ENCODE measurements at regions not wholly inside any gene's neighbourhood (a gene's known extent, or its start where the extent isn't known, plus 50 kb on each side); places are given as distances from the start of the nearest gene placed in this dataset.

- DNase-seq (ENCODE audit: low spot score), result no peak
These were observed 135.7 kb downstream of the DSEL start for GRCh38 chr18:67380867-67381266.

GRCh38 chr18:67379981-67380380 is 136.5 kb downstream of the DSEL start:
- DNase-seq (ENCODE audit: low spot score), result no peak

GRCh38 chr18:67376372-67376771 is 140.1 kb downstream of the DSEL start:
- DNase-seq (ENCODE audit: low spot score), result no peak

- DNase-seq (ENCODE audit: low spot score), result no peak
These were observed 142.9 kb downstream of the DSEL start for GRCh38 chr18:67373636-67374035.

- DNase-seq (ENCODE audit: low spot score), result no peak
These were observed 149.0 kb downstream of the DSEL start for GRCh38 chr18:67367540-67367939.

DNA sequence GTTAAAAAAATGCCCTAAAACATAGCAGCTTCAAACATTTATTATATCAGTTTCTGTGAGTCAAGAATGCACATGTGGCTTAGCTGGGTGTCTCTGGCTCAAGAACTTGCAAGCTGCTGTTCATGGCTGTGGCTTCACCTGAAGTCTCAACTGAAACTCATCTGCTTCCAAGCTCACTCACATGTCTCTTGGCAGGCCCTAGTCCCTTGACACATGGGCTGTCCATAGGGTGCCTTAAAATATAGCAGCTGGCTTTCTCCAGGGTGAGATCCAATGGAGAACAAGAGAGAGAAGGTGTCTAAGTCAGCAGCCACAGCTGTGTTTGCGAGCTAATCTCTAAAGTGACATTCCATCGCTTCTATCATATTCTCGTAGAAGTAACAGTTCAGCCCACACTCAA is 152.8 kb downstream of the DSEL start:
- DNase-seq (ENCODE audit: low spot score), result no peak

GRCh38 chr18:67362906-67363305 is 153.6 kb downstream of the DSEL start:
- DNase-seq (ENCODE audit: low spot score), result no peak

GRCh38 chr18:67359873-67360838 is 156.4 kb downstream of the DSEL start:
- peak; percentile 59 for DNase-seq (ENCODE audit: low spot score)

- no peak for DNase-seq (ENCODE audit: low spot score)
These were observed 157.6 kb downstream of the DSEL start for GRCh38 chr18:67358947-67359346.

DNA sequence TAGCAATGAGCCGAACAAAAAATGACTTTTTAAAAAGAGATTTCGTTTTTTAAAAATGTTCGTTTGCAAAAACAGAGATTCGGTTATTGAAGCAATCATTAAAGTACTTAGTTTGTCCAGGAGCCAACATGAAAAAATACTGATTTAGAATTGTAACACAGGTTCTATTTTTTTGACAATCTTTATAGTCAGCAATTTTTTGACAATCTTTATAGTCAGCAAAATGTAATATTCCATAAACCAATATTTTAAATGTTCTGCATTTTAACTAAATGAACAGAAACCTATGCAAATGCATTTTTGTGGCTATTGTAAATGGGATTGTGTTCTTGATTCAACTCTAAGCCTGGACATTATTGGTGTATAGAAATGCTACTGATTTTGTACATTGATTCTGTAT is 161.8 kb downstream of the DSEL start:
- DNase-seq (ENCODE audit: low spot score), result no peak

DNA sequence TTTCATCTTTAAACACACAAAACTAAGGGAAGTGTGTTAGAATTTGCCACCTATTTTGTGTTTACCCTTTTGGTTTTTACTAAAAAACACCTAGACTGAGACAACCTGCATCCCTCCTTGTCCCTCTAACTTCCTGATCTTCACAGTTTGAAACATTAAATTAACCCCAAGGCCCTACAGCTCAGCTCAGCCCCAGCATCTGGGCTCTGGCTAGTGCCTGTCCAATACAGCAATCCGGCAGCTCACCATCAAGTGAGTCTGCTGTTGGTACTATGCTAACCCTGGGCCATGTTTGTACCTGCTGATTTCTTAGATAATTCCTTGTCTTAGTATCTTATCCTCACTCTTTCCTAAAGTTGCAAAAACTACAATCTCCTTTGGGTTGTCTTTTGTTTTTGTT is 162.4 kb downstream of the DSEL start:
- DNase-seq (ENCODE audit: low spot score), result no peak

DNA sequence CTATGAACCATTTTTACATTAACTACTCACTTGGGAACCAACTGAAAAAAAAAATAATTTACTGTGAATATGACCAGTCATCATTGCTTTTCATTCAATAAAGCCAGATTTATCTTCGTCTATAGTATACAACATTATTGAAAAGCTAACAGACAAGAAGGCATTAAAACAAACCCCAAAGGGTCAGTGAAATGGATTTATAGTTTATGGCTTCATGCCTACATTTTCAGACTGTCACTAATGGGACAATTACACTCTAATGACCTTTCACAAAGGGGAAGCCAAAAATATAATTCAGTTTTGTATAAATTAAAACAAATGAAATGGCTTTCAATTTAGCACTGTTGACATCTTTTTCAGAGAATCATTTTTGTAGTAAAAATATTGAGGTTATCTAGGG is 169.1 kb downstream of the DSEL start:
- DNase-seq (ENCODE audit: low spot score), result no peak

DNA sequence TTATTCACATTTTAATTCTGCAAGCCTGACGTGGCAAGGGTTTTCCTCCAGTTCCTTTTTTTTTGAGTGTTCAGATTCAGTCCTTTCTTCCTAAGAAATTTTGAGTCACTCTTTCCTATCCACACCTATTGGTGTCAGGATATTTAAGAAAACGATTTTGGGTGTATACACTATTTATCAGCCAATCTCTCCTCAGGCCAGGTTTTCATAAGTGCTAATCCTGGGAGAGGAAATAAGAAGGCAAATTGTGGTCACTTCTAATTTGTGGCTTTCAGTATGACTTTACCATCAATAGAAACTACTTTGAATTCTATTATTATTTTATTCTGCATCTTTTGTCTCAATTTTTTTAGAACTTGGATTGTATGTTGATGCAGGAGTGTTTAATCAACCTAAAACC is 174.4 kb downstream of the DSEL start:
- no peak for DNase-seq (ENCODE audit: low spot score)

DNA sequence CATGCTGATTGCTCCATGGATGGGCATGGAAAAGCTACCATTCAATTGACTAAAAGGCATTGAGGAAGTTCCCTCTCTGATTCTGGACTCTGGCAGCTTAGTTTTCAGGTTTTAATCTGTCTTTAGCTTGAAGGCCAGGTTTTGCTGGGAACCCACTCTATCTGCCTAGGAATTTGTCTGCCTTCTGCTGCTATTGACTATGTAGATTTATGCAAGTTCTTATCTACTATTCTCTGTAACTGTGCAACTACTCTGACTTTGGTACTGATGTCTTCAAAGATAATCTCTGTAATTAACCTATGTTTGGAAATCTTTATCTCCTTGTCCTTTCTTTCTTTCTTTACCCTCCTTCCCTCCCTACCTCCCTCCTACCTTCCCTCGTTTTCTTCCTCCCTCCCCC is 178.8 kb downstream of the DSEL start:
- no peak for DNase-seq (ENCODE audit: low spot score)

DNA sequence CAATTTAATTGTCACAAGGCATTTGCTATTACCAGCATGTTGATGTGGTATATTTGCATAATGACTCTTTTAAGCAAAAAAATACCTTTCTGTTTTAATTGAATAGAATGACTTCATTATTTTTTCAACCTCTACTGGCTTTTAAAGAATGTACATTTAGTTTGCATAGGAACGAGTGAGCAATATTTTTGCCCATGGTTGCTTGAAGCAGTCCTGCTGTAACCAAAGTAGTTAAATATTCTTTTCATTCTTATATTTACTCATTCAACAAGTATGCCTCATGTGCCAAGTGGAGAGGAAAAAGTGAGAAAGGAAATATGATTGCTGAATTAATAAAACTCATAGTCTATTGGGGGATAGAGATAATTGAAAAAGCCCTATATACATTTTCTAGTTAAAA is 184.7 kb downstream of the DSEL start:
- no peak for DNase-seq (ENCODE audit: low spot score)

DNA sequence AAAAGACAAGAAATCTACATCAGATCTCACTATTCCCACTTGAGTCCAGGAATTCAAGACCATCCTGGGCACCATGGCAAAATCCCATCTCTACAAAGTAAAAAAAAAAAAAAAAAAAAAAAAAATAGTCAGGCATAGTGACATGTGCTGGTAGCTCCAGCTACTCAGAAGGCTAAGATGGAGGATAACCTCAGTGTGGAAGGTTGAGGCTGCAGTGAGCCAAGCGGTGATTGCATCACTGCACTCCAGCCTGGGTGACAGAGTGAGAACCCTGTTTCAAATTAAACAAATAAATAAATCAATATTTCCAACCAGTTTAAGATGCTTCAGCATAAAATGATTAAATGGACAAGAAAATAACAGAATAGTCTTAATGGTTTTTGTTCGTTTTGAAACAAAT is 197.4 kb downstream of the DSEL start:
- no peak for DNase-seq (ENCODE audit: low spot score)

- no peak for DNase-seq (ENCODE audit: low spot score)
These were observed 197.9 kb downstream of the DSEL start for GRCh38 chr18:67318651-67319050.

DNA sequence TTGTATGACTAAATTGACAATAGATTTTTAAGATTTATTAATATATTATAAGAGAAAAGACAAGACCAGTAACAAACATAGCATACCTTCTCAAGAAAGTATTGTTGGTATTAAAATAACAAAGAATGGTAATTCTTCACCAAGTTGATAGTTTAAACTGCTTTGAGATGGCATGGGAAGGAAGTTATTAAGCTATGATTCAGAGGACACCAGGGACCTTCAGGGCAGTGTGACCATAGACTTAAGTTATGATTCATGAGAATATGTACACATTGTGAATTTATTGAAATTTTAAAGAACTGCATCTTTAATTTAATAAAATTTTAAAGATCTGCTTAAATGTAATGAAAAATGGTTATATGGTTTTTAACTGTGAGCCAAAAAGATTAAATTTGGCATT is 205.7 kb downstream of the DSEL start:
- no peak for DNase-seq (ENCODE audit: low spot score)

DNA sequence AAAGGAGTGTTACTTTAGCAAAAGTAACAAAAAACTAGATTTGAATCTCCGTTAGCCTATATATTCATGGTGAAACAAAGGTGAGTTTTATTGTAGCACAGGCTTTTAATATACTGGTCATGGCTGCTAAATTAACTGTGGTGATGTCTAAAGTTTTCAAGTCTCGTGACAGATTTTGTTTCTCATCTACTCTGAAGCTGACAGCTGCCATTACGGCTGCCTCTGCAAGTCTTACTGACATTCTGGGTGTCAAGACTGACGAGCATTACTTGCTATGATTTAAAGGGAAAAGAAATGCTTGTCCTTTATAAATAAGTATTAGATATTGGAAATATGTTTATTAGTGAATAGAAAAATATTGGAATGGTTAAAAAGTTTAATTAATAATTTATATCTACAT is 207.7 kb downstream of the DSEL start:
- no peak for DNase-seq (ENCODE audit: low spot score)

DNA sequence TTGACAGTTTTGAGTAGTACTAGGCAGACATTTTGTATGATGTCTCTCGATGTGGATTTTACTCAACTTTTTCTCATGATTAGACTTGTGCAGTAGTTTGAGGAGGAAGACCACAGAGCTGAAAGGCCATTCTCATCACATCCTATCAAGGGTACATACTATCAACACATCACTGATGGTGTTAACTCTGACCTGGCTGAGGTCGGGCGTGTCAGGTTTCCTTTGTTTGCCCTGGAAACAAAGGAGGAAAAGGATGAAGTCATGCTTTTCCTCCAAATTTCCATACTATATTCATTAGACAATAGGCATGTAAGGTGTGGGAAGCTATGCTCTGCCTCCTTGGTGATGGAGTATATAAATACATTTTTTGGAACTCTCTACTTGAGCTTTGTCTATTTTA is 211.1 kb downstream of the DSEL start:
- no peak for DNase-seq (ENCODE audit: low spot score)

- DNase-seq (ENCODE audit: low spot score), result no peak
These were observed 214.5 kb downstream of the DSEL start for GRCh38 chr18:67302043-67302442.

DNA sequence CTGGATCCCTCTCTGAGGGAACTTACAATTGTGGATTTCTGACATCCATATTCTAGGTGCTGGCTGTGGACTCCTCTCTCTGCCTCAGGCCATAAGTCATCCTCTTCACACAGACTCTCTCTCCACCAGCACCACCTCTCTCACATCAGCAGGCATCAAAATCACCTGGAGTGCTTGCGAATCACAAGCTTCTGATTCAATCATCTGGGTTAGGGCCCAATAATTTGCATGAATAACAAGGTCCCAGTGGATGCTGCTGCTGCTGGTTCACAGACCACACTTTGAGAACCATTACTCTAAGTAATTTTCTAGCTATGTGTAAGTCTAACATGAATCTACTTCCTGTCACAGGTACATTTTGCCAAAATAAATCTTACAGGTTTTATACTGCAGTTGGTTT is 214.9 kb downstream of the DSEL start:
- no peak for DNase-seq (ENCODE audit: low spot score)

GRCh38 chr18:67300498-67300897 is 216.0 kb downstream of the DSEL start:
- DNase-seq (ENCODE audit: low spot score), result no peak

DNA sequence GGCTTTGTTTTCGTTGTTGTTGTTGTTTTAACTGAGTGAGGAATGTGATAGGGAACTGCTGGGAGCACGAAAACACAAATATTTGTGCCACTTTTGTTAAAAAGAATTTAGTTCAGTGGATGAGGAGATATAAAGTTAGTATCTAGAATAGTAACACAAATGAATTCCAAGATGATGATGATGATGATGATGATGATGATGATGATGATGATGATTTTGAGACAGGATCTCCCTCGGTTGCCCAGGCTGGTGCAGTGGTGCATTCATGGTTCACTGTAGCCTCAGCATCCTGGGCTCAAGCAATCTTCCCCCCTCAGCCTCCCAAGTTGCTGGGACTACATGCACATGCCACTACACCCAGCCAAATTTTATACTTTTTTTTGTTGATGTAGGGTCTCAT is 223.7 kb downstream of the DSEL start:
- DNase-seq (ENCODE audit: low spot score), result no peak
